DOHH2 (cell line): ENCODE measurements at regions not wholly inside any gene's neighbourhood (a gene's known extent, or its start where the extent isn't known, plus 50 kb on each side); places are given as distances from the start of the nearest gene placed in this dataset.

Experiments
- H3F3A ChIP-seq: fragments of 200-600 bp; sonication (generic), shearing (Covaris generic); 2 replicates; pipeline ENCODE4 v1.6.0; 2016; ENCODE audit warnings: antibody characterized with exemption, mild to moderate bottlenecking; ENCODE audit not compliant: control insufficient read depth, insufficient read depth
- H3K27ac ChIP-seq: fragments of 200-600 bp; sonication (generic); 2 replicates; pipeline ENCODE4 v1.5.1; 2014; ENCODE audit warnings: low read depth, mild to moderate bottlenecking, low read length, moderate library complexity
- H3K27me3 ChIP-seq: fragments of 200-600 bp; sonication (generic); 2 replicates; pipeline ENCODE4 v1.6.1; 2014; ENCODE audit warnings: mild to moderate bottlenecking, low read length, mixed read lengths; ENCODE audit not compliant: control insufficient read depth
- H3K36me3 ChIP-seq: fragments of 200-600 bp; sonication (generic); 2 replicates; pipeline ENCODE4 v1.6.1; 2014; ENCODE audit warnings: mild to moderate bottlenecking, low read length, moderate library complexity, mixed read lengths; ENCODE audit not compliant: control insufficient read depth
- H3K4me1 ChIP-seq: fragments of 200-600 bp; sonication (generic); 2 replicates; pipeline ENCODE4 v1.6.1; 2014; ENCODE audit warnings: mild to moderate bottlenecking, low read length, mixed read lengths; ENCODE audit not compliant: control insufficient read depth
- H3K4me2 ChIP-seq: fragments of 200-600 bp; sonication (generic); 2 replicates; pipeline ENCODE4 v1.6.0; 2014; ENCODE audit warnings: mild to moderate bottlenecking, low read length, moderate library complexity
- H3K4me3 ChIP-seq: fragments of 200-600 bp; sonication (generic); 2 replicates; pipeline ENCODE4 v1.5.1; 2014; ENCODE audit warnings: mild to moderate bottlenecking, low read length, mixed read lengths
- H3K79me2 ChIP-seq: fragments of 200-600 bp; sonication (generic); 2 replicates; pipeline ENCODE4 v1.6.1; 2014; ENCODE audit warnings: mild to moderate bottlenecking, low read length, mixed read lengths; ENCODE audit not compliant: control insufficient read depth
- H3K9me2 ChIP-seq: fragments of 200-600 bp; sonication (generic); replicated peaks from 2 replicates; pipeline ENCODE4 v1.6.1; 2014; ENCODE audit warnings: mild to moderate bottlenecking, low read length, mixed read lengths; ENCODE audit not compliant: control insufficient read depth
- H3K9me3 ChIP-seq: fragments of 200-600 bp; sonication (generic); 2 replicates; pipeline ENCODE4 v1.6.1; 2014; ENCODE audit warnings: antibody characterized with exemption, low read length, mixed read lengths; ENCODE audit not compliant: control insufficient read depth, insufficient read depth
- H4K20me1 ChIP-seq: fragments of 200-600 bp; sonication (generic); 2 replicates; pipeline ENCODE4 v1.6.0; 2014; ENCODE audit warnings: low read depth, mild to moderate bottlenecking, antibody characterized with exemption, low read length, moderate library complexity; ENCODE audit not compliant: control insufficient read depth, insufficient read depth
- CTCF ChIP-seq: fragments of 200-600 bp; sonication (generic); IDR thresholded peaks from one replicate; pipeline ENCODE4 v1.5.1; 2014; ENCODE audit warnings: antibody characterized with exemption, mild to moderate bottlenecking, low read depth, low read length; ENCODE audit not compliant: poor library complexity, severe bottlenecking
- EZH2phosphoT487 ChIP-seq: fragments of 200-600 bp; sonication (generic); IDR thresholded peaks from 2 replicates; pipeline ENCODE4 v1.6.1; 2017; ENCODE audit warnings: borderline replicate concordance, mild to moderate bottlenecking, antibody characterized with exemption, low read length, moderate library complexity, mixed read lengths

DNA sequence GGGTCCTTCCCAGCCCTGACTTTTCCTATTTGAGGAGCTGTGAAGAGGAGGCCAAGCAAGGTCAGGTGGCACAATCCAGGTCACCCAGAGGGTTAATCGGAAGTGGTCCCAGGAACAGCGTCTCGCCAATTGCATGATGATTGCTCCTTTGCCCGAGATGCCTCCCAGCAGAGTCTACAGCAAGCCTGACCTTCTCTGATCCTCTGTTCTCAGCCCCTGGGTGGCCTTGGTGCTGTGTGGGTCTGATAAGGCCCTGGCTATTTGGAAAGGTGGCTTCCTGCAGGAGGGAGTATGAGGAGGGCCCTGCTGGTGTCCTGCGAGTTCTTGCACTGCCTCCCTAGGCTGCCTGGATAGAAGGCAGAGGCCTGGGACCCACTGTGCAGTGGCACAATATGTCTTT is 116.2 kb downstream of the FOXD2 start:
- Histone ChIP-seq H4K20me1 (no peaks in the 10 kb centered on the region), H3K9me3 (no peaks in the 10 kb centered on the region)

DNA sequence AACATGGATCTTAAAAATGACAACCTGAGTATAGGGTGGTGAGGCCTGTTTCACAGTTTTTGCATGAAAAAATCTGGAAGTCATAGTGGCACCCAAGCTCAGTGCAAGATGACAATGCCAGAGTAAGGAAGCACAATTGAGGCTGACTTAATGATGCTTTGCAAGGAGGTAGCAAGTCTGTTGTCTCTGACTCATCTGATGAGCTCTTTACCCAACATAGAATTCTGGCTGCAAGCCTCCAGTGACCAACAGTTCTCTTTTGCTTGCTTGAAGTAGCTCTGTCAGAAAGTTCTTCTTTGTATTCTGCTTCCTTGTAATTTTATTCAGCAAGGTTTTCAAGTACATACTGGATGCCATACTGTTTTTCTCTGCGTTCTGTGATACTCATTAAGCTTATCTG is 117.1 kb downstream of the FOXD2 start:
- Histone ChIP-seq H3K36me3 (no peaks in the 10 kb centered on the region), H4K20me1 (no peaks in the 10 kb centered on the region), H3F3A (no peaks in the 10 kb centered on the region), H3K79me2 (no peaks in the 10 kb centered on the region), H3K27me3 (0 out of 2 replicates have a peak, but pooled peaks cover 4% of the 10 kb centered on the region), H3K9me2 (no peaks in the 10 kb centered on the region), H3K4me3 (no peak overlapping the region), H3K4me1 (no peaks in the 10 kb centered on the region), H3K9me3 (no peaks in the 10 kb centered on the region), H3K4me2 (no peak overlapping the region), H3K27ac (no peak overlapping the region)
- TF ChIP-seq EZH2phosphoT487 (no peak), CTCF (no peak)

More for the DNA sequence above, 116.2 kb downstream of the FOXD2 start:
- Histone ChIP-seq H3K27me3 (0 out of 2 replicates have a peak, but pooled peaks cover 4% of the 10 kb centered on the region), H3K4me1 (no peaks in the 10 kb centered on the region), H3K36me3 (no peaks in the 10 kb centered on the region), H3K79me2 (no peaks in the 10 kb centered on the region), H3K4me2 (no peak overlapping the region), H3K4me3 (no peak overlapping the region), H3K27ac (no peak overlapping the region), H3F3A (no peaks in the 10 kb centered on the region), H3K9me2 (no peaks in the 10 kb centered on the region)
- TF ChIP-seq EZH2phosphoT487 (no peak), CTCF (no peak)

GRCh38 chr1:47555306-47555705 is 117.5 kb downstream of the FOXD2 start:
- no peaks in the 10 kb centered on the region for H3K9me3 ChIP-seq
- H3K4me3 ChIP-seq, result no peak overlapping the region
- no peaks in the 10 kb centered on the region for H3K79me2 ChIP-seq
- no peak for TF ChIP-seq EZH2phosphoT487
- TF ChIP-seq CTCF, result no peak
- H3F3A ChIP-seq, result no peaks in the 10 kb centered on the region
- H3K9me2 ChIP-seq, result no peaks in the 10 kb centered on the region
- H3K36me3 ChIP-seq, result no peaks in the 10 kb centered on the region
- H3K27ac ChIP-seq, result no peak overlapping the region
- no peak overlapping the region for H3K4me2 ChIP-seq
- 0 out of 2 replicates have a peak, but pooled peaks cover 4% of the 10 kb centered on the region for H3K27me3 ChIP-seq
- no peaks in the 10 kb centered on the region for H3K4me1 ChIP-seq
- H4K20me1 ChIP-seq, result no peaks in the 10 kb centered on the region
